Choroid plexus epithelial cell (primary cell): ENCODE measurements at regions not wholly inside any gene's neighbourhood (a gene's known extent, or its start where the extent isn't known, plus 50 kb on each side); places are given as distances from the start of the nearest gene placed in this dataset.

Experiments
- DNase-seq: peaks from one replicate; pipeline ENCODE4 v3.0.0-alpha.2; 2010; ENCODE audit warnings: low read depth
- H3K4me3 ChIP-seq: 2 replicates; pipeline ENCODE4 v1.5.1; 2011; ENCODE audit warnings: low read depth, mild to moderate bottlenecking, control low read depth, low read length, moderate library complexity
- CTCF ChIP-seq: conservative IDR thresholded peaks from 2 replicates; pipeline ENCODE4 v1.5.1; 2011; ENCODE audit warnings: low read depth, mild to moderate bottlenecking, control low read depth, inconsistent platforms, low read length, moderate library complexity

GRCh38 chr17:6191405-6192324 lies 121.5 kb downstream of the WSCD1 start:
- H3K4me3 ChIP-seq, result no peak overlapping the region
- no peak for TF ChIP-seq CTCF
- no peak for DNase-seq

GRCh38 chr17:6187836-6188235 lies 117.7 kb downstream of the WSCD1 start:
- no peak for TF ChIP-seq CTCF
- H3K4me3 ChIP-seq, result no peak overlapping the region
- DNase-seq, result no peak

GRCh38 chr17:6186998-6187397 lies 116.8 kb downstream of the WSCD1 start:
- DNase-seq, result no peak
- no peak overlapping the region for H3K4me3 ChIP-seq
- no peak for TF ChIP-seq CTCF

- TF ChIP-seq CTCF, result no peak
- no peak overlapping the region for H3K4me3 ChIP-seq
- no peak for DNase-seq
Measured at GRCh38 chr17:6184508-6184907, 114.3 kb downstream of the WSCD1 start.

GRCh38 chr17:6179017-6179416 lies 108.8 kb downstream of the WSCD1 start:
- no peak for TF ChIP-seq CTCF
- no peak for DNase-seq
- no peak overlapping the region for H3K4me3 ChIP-seq

GRCh38 chr17:6177941-6178694 lies 107.9 kb downstream of the WSCD1 start:
- DNase-seq, result no peak
- no peak overlapping the region for H3K4me3 ChIP-seq
- TF ChIP-seq CTCF, result no peak
